ENCODE measurements at regions not wholly inside any gene's neighbourhood (a gene's known extent, or its start where the extent isn't known, plus 50 kb on each side); places are given as distances from the start of the nearest gene placed in this dataset.

GRCh38 chr13:29648760-29649159 is 53.3 kb upstream of the SLC7A1 start:
- DNase-seq (ENCODE audit: low spot score) (no peak), ATAC-seq (ENCODE audit: low read depth) (no peak)
- Histone ChIP-seq H3K4me1 (ENCODE audit: insufficient read depth, poor library complexity, severe bottlenecking) (no peaks in the 10 kb centered on the region), H3K27ac (ENCODE audit: poor library complexity, severe bottlenecking) (no peak overlapping the region), H3K27me3 (ENCODE audit: insufficient read depth, poor library complexity, severe bottlenecking) (no peaks in the 10 kb centered on the region), H3K36me3 (ENCODE audit: low read depth) (no peaks in the 10 kb centered on the region), H3K4me3 (ENCODE audit: severe bottlenecking) (no peak overlapping the region), H3K9me3 (ENCODE audit: severe bottlenecking) (no peaks in the 10 kb centered on the region)
- TF ChIP-seq, protein P1, sequence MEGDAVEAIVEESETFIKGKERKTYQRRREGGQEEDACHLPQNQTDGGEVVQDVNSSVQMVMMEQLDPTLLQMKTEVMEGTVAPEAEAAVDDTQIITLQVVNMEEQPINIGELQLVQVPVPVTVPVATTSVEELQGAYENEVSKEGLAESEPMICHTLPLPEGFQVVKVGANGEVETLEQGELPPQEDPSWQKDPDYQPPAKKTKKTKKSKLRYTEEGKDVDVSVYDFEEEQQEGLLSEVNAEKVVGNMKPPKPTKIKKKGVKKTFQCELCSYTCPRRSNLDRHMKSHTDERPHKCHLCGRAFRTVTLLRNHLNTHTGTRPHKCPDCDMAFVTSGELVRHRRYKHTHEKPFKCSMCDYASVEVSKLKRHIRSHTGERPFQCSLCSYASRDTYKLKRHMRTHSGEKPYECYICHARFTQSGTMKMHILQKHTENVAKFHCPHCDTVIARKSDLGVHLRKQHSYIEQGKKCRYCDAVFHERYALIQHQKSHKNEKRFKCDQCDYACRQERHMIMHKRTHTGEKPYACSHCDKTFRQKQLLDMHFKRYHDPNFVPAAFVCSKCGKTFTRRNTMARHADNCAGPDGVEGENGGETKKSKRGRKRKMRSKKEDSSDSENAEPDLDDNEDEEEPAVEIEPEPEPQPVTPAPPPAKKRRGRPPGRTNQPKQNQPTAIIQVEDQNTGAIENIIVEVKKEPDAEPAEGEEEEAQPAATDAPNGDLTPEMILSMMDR (IDR thresholded peaks at IDR 0.05; ENCODE audit: poor library complexity, severe bottlenecking) = no peak

All from RWPE2 (cell line).